KG1 (cell line): ENCODE measurements at regions not wholly inside any gene's neighbourhood (a gene's known extent, or its start where the extent isn't known, plus 50 kb on each side); places are given as distances from the start of the nearest gene placed in this dataset.
"Not testable (repeated sequence)": the region's sequence is repeated elsewhere in the genome, so short reads cannot be mapped to it uniquely, and the experiment has no call there.

Source experiments
- DNase-seq: peaks from one replicate; lab custom pipeline; 2025; lab: John Stamatoyannopoulos, UW

DNA sequence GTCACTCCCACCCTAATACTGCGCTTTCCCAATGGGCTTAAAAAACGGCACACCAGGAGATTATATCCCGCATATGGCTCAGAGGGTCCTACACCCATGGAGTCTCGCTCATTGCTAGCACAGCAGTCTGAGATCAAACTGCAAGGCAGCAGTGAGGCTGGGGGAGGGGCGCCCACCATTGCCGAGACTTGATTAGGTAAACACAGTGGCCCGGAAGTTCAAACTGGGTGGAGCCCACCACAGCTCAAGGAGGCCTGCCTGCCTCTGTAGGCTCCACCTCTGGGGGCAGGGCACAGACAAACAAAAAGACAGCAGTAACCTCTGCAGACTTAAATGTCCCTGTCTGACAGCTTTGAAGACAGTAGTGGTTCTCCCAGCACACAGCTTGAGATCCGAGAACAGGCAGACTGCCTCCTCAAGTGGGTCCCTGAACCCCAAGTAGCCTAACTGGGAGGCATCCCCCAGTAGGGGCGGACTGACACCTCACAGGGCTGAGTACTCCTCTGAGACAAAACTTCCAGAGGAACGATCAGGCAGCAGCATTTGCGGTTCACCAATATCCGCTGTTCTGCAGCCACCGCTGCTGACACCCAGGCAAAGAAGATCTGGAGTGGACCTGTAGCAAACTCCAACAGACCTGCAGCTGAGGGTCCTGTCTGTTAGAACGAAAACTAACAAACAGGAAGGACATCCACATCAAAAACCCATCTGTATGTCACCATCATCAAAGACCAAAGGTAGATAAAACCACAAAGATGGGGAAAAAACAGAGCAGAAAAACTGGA lies 1085.6 kb upstream of the FANCL start:
- not testable (repeated sequence) for DNase-seq

DNA sequence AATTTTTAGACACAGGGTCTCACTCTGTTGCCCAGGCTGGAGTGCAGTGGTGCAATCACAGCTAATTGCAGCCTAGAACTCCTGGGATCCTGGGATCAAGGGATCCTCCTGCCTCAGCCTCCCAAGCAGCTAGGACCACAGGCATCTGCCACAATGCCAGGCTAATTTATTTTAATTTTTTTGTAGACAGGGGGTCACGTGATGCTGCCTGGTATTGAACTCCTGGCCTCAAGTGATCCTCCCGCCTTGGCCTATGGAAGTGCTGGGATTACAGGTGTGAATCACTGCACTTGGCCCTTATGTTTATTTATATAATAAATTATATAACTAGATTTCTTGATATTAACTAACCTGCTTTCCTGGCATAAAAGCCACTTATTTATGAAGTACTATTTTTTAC lies 1081.7 kb upstream of the FANCL start:
- no peak for DNase-seq

DNA sequence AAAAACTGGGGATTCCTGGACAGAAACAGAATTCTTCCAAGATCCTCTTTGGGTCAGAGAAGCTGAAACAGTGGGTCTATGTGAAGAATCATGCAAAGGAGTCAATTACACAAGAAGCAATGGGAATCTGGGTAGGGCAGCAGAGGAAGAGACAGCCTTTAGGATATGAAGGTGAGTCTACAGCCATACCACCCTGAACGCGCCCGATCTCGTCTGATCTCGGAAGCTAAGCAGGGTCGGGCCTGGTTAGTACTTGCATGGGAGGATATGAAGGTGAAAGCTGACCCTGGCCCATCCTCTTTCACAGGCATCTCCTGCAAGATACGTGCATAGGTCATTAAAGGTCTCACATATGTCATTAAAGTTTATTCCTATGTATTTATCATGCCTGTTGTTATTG lies 1080.9 kb upstream of the FANCL start:
- DNase-seq, result no peak

DNA sequence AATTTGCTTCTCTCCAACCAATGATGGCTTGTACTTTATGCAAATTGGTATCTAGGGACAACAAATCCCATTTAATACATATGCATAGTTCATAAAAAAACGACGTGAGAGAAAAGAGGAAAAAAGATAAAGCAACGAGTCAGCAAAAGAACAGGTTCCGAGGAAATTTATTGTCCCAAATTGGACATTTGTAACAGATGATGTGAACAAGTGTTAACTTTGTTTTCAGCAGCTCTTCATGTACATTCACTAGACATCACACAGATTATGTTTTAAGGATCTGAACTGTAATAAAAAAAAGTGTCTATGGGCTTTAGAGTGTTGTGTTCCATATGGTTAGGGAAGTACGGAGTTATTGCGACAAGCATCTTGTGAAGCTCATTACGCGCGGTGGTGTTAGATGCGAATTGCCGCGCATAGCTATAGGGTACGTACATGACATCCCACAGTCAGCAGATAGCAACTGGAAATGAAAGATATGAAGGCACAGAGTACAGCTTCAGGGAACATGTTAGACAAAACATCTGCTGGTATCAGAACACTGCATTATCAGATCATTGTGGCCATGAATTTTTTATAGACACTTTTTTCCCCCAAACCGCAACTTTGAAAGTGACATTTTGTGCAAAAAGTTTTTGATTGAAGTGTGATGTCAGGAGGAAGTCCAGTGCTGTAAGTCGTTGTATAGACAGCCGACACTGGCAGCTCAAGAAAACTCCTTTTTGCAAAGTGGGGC lies 1073.1 kb upstream of the FANCL start:
- DNase-seq, result no peak

DNA sequence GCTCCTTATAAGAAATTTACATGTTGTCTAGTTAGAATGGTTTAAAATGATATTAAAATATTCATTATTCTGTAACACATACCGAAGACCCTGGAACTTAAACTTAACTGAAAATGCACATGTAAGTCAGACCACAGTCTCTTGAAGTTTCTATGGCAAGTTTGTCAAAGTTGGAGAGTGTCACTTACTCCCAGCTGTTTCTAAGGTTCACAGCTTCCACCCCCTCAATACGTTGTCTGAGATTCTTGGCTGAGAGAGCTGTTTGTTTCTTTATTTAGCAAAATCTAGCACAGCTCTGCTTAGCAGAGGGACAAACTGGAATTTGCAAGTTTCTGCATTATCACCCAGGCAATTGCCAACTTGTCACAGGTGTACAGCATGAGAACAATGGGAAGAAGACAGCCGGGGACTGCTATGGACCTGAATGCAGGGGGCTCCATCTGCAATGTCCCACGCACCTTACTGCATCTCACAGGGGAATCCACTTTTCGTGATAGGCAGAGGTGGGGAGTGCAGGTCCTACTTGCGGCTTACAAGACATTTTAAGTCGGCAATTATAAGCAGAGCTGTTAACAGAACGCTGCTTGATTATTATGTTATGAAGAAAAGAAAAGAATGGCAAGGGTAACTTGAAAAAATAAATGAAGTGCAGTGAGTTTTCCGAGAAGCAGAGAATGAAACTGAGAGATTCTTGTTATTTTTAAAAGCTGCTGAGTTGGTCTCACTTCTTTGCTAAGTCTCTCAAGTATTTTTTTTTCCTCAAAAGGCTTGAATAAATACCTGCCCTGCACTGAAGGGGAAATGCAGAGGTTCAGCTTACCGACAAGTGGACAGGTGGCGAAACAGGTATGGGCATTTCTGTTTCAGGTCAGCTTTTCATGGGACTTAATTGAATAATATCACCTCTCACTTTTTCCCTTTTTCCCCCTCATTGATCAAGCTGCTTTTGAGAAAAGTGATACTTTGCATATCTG lies 1072.1 kb upstream of the FANCL start:
- no peak for DNase-seq

DNA sequence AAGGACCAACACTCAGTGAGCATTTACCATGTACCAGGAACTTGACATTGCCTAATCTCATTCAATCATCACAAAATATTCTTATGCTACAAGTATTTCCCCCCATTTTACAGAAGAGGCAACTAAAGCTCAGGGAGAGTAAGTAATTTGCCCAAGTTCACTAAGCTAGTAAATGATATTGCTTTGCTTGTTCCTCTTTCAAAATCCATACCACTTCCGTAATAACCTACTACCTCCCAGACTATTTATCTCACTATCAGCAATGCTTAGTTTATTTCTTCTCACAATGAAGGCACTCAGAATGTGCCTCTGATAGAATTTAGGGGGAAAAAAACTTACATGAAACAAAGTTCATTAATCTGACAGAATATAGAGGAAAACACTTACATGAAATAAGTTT lies 1070.9 kb upstream of the FANCL start:
- DNase-seq, result no peak

DNA sequence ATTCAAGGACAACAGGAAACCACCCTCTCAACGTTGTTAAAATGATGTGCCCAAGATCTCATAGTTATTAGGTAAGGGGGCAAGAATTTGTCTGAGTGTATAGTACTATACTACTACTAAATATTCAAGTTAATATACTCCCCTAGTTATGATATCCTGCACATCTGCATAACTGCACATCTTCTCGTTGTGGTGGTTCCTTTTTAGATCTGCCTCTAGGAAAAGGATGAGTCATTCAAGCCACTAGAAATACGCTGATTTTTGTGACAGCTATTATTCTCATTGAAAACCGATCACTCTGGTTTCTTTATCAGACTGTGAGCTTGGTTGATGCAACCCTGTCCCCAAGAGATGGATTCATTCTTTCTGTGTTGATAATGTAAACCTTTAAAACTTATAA lies 1067.0 kb upstream of the FANCL start:
- DNase-seq, result no peak

DNA sequence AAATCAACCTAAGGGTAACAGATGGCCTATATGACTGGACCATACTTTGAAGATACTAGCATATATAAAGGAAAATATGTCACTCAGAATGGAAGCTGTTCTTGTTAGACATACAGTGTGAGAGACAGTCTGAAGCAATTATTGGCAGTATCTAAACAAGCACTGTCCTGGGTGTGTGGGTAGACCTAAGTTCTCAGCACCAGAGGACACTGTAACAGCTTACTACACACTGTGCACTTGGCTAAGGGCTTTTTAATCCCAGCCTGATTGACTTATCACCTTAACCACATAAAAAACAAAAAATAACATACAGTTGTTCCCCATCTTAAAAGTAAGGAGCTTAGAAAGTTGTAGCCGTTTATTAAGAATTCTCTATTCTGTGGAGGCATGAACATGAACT lies 1066.1 kb upstream of the FANCL start:
- no peak for DNase-seq

DNA sequence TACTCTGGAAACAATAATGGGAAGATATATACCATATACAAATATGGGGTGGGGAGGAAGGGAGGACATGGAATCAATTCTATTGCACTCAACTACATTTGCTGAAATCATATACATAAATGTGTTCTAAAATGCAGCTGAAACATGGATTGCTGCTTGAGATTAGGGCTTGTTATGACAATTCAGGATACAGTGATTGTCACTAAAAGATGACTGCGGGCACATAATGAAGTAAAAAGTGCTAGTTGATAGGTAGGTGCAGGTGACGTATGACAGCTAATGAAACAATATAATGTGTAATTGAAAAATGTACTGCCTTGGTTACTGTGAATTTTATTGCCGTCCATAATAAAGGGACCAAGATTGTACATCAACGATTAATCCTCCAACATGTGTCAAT lies 1062.1 kb upstream of the FANCL start:
- DNase-seq, result no peak

DNA sequence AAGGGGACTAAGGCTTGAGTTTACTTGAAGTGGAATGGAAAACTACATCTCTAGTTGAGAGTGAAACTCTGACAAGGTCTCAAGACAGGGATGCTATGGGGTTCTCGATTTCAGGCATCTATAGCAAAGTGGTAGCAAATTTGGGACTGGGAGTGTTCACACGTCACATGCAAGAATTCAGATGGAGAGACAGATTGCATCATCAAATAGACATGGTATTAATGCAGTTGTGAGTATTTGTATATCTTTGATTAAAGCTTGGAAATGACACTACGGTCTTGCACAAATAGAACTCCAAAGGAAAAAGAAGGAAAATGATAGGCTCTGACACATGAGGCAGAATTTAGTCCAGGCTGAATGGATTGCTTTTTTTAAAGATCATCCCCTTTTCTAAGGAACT lies 1061.6 kb upstream of the FANCL start:
- no peak for DNase-seq

DNA sequence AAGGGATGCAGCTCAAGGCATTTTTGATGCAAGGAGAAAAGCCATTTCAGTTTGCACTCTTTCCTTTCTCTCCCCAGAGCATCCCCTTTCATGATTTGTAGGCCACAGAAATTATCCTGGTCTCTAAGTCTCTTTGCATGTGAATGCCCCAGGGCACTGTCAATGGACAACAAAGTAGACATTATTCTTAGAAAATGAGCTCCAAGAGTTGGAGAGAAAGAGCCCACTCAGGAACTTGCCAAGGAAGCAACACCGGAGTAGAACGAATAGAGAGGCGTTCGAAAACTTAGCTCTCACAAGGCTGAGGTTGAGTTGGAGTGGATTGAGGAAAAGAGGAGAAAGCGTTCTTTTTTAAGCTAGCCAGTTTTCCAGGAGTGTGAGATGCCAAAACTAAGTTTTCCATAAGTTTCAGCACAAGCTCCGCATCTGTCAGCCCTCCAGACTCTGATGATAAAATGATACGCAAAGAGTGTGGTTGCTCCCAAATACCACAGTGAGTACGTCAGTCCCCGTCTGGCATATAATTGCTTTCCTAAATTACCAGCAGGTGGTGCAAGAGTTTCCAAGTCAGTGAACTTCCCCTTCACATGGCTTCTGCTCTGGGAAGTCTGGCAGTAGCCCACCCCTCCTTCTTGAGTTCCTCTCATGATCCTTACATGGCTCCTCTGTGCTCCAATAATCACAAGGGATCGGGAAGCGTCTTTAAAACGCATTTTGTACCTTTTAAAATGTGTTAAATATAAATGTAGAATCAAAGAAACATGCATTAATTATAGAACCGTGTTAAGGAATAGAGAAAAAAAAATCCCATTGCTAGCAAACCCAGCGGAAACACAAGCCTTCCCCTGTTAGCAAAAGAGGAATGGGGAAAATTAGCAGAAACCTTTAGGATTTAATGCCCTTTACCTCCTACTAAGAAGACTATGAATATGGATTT lies 1060.6 kb upstream of the FANCL start:
- DNase-seq, result peak; percentile 31

DNA sequence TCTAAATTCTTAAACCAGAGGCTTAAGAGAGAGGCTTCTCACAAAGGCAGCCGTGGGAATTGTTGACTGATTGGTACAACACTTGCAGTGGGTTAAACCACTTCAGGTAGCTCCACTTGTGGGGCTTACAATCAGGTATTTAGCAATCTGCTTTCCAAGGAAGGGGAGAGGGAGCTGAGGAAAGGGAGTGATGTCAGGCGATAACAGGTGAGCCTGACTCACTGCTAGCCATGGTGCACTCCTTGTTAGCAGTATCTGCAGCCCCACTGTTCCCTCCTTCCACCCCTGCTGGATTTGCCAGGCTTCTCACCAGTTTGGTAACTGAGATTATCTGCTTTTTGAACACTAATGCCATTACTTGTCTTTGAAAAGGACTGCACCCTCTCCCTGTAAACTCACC lies 1056.7 kb upstream of the FANCL start:
- DNase-seq, result no peak

DNA sequence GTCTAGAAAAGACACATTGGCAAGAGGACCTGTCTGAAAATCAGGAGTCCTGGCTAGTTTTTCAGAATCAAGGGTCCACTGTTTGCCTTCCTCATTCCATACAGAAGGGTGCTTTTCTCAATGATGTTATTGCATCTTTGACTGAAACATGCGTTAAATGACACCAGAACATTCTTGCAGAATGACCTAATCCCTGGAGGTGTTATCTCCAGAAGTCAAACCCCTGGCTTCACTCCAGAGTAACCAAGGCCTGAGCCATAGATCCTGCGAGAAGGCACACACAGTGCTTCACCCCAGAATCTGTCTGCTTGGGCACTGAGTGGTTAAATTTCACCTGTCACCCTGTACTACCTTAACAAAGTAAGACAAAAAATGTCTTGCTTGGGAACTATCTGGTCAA lies 1055.2 kb upstream of the FANCL start:
- DNase-seq, result no peak

DNA sequence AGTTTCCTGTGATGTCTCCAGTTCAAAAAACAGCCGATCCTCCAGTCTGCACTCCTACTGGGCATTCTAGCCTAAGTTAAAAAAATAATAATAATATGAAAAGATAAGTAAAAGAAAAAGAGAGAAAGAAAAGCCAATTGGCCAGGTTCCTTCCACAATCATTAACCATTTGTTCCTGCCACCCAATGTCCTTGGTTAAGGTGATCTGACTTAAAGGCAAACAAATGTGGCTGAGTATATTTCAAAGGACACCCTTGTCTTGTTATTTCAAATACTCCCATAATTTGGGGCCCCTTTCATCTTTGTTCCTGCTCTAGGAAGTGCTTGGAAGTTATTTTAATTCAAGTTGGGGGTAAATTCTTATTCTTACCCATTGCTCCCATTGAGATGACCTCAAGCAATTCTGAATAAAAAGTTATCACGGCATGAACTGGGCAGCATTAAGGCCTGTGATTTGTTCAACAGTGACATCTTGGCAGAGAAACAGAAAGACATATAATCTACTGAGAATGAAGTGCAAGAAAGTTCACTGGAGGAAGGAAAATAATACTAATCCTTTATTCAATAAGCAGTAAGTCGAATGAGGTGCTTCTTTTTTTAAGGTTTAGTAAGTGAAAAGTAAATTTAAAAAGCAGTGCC lies 1054.5 kb upstream of the FANCL start:
- no peak for DNase-seq

DNA sequence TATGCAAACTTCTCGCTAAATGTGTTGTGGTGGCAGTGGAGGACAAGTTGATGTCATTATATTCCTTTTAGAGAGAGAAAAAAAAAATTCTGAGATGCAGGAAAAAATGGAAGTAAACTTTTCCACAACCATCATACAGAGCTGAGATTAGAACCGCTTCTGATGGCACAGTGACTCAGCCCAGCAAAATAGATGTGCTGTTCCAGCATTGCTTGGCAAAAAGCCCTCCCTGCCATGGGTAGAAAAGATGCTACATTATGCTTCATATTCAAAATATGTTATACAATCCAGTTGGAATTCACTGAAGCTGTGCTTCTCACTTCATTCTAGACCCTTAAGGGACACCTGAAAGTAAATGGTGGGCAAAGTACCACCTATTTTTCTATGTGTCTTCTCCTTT lies 1047.6 kb upstream of the FANCL start:
- no peak for DNase-seq

DNA sequence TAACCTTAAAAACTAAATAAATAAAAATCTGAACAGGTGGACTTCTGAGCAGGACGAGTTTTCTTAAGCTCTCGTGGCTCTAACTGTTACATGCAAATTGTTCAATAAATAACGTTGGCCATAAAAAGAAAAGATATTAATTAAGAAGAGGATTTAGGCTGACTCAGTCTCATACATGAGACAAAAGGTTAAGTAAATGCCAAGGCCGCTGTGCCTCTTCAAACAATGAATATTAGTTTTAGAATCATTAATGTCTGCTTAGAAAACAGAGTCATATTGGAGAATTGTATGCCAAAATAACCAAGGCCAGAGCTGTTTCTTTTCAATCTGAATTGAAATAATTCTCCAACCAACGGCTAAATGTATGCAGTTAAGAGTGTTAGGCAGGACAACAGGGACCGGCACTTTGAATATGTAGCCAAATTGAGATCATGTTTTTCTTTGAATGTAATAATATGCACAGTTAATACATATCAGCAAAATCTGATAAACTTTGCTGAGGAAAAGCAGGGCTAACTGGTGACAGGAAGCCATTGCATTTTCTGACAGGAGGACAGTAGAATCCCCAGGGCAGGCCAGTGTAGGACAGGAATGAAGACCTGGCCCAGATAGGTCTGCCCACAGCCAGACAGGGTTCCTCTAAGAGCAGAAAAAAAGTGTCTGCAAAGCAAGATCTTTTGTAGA lies 1041.4 kb upstream of the FANCL start:
- no peak for DNase-seq

DNA sequence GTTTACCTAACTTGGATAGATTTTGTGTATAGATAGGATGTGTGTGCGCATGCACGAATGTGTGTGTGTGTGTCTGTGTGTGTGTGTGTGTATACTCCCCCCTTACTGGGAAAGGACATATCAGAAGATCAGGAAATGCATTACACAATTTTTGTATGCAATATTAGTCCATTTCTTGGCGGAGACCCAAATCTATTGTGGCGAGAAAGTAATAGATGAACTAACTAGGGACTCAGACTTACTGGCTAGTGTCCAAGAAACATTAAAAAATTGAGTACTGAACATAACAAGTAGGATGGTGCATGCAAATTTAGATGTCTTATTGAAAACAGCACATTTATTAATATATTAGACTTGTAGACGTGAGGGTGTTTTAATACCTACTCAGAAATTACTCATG lies 1036.5 kb upstream of the FANCL start:
- DNase-seq, result no peak

DNA sequence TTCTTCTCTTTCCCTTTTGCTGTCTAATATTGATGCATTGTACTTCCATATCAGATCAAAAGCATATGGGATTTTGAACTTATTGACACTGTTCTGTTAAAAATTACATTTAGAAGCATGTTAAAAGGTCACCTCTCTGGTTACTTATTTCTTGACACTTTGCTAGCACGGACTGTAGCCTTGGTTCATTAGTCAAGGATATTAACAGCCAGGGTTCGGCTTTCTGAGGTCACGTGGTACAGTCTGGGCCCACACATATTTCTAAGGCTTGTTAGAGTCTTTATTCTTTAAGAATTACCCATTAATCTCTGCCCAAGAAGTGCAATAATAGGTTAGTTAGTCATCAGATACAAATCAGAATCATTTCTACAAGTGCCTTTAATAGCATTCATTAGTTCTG lies 1035.8 kb upstream of the FANCL start:
- DNase-seq, result no peak

DNA sequence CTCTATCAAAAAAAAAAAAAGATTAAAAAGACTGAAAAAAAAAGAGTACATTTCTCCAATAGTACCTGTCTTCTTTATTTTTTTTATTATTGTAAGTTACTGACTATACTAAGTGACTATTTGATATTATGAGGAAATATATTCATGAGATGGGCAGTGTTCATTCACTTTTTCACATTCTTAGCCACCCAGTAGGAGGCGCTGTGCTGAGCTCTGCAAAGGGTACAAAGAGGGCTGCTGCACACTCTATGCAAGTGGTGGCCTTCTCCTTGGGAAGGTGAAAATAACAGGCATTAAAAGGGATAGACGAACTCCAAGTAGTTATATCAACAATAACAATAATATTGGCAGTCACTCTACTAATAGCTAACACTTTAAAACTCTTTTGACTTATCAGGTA lies 1034.9 kb upstream of the FANCL start:
- DNase-seq, result no peak

DNA sequence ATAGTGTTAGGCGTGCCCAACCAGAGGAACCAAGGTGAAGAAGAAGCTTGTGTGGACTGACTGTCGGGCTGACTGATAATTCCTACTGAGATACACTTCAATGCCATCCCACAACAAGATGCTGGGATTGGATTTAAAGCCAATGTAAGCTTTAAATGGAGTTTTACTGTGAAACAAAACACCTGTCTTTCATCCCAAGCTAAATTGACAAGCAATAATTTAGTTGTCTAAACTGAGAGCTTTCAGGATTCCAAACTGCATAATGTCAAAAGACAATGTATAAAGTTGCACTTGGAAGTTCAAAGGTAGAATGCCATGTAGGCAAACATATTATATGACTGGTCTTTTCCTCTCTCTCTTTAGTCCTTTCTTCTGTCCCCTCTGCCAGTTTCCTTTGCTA lies 1025.3 kb upstream of the FANCL start:
- DNase-seq, result no peak
